ENCODE measurements at regions not wholly inside any gene's neighbourhood (a gene's known extent, or its start where the extent isn't known, plus 50 kb on each side); places are given as distances from the start of the nearest gene placed in this dataset.

- TF ChIP-seq, protein P1, sequence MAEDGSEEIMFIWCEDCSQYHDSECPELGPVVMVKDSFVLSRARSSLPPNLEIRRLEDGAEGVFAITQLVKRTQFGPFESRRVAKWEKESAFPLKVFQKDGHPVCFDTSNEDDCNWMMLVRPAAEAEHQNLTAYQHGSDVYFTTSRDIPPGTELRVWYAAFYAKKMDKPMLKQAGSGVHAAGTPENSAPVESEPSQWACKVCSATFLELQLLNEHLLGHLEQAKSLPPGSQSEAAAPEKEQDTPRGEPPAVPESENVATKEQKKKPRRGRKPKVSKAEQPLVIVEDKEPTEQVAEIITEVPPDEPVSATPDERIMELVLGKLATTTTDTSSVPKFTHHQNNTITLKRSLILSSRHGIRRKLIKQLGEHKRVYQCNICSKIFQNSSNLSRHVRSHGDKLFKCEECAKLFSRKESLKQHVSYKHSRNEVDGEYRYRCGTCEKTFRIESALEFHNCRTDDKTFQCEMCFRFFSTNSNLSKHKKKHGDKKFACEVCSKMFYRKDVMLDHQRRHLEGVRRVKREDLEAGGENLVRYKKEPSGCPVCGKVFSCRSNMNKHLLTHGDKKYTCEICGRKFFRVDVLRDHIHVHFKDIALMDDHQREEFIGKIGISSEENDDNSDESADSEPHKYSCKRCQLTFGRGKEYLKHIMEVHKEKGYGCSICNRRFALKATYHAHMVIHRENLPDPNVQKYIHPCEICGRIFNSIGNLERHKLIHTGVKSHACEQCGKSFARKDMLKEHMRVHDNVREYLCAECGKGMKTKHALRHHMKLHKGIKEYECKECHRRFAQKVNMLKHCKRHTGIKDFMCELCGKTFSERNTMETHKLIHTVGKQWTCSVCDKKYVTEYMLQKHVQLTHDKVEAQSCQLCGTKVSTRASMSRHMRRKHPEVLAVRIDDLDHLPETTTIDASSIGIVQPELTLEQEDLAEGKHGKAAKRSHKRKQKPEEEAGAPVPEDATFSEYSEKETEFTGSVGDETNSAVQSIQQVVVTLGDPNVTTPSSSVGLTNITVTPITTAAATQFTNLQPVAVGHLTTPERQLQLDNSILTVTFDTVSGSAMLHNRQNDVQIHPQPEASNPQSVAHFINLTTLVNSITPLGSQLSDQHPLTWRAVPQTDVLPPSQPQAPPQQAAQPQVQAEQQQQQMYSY (CRISPR knock-in tag; IDR thresholded peaks at IDR 0.05) = no peak
- TF ChIP-seq STAT6 (CRISPR knock-in tag; conservative IDR thresholded peaks at IDR 0.05; ENCODE audit: low read depth) (no peak), EMX1 (CRISPR knock-in tag; IDR thresholded peaks at IDR 0.05) (no peak), SMAD3 (CRISPR knock-in tag; IDR thresholded peaks at IDR 0.05; ENCODE audit: borderline replicate concordance) (no peak), FOXK1 (CRISPR knock-in tag; IDR thresholded peaks at IDR 0.05) (no peak), NFE2L1 (CRISPR knock-in tag; IDR thresholded peaks at IDR 0.05) (no peak), NR3C1 (CRISPR knock-in tag; conservative IDR thresholded peaks at IDR 0.05; ENCODE audit: low read depth) (no peak), ATF6 (CRISPR knock-in tag; IDR thresholded peaks at IDR 0.05) (no peak)
Observed at GRCh38 chr2:36170805-36171204, 184.8 kb upstream of the CRIM1 start (continued).

DNA sequence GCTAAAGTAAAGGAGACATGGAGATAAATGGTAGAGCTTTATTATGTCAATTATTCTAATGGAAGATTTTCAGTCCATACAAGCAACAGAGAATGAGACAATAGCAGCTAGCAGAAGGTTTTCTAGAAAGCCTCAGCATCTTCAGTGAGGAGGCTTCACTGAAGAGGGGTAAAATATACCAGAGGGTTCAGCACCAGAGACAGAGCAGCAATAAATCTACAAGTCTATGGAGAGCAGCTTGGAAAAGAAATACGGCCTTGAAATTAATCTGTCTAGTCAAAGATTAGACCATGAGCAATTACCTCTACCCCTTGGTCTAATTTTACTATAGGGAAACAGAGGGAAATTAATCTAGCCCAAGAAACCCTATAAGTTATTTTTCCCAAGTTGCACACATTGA lies 185.7 kb upstream of the CRIM1 start:
- CTCF ChIA-PET = no interaction called here
- Mint-ChIP-seq H3K27me3 (ENCODE audit: low read depth) (no peaks in the 10 kb centered on the region), H3K27ac (no peak overlapping the region), H3K4me1 (peaks cover 15% of the 10 kb centered on the region), H3K9me3 (no peaks in the 10 kb centered on the region), H3K4me3 (no peak overlapping the region), H3K36me3 (no peaks in the 10 kb centered on the region)
- POLR2A ChIA-PET = no interaction called here
- TF ChIP-seq GRHL2 (CRISPR knock-in tag; IDR thresholded peaks at IDR 0.05; ENCODE audit: insufficient replicate concordance, severe bottlenecking) (no peak), SP1 (CRISPR knock-in tag; conservative IDR thresholded peaks at IDR 0.05) (no peak), E2F4 (CRISPR knock-in tag; IDR thresholded peaks at IDR 0.05; ENCODE audit: borderline replicate concordance, low read depth) (no peak), ZNF219 (CRISPR knock-in tag; IDR thresholded peaks at IDR 0.05; ENCODE audit: borderline replicate concordance) (no peak), SMAD3 (CRISPR knock-in tag; IDR thresholded peaks at IDR 0.05; ENCODE audit: borderline replicate concordance) (no peak), ZNF121 (CRISPR knock-in tag; IDR thresholded peaks at IDR 0.05) (no peak), ZNF423 (CRISPR knock-in tag; IDR thresholded peaks at IDR 0.05) (no peak), NFATC4 (CRISPR knock-in tag; IDR thresholded peaks at IDR 0.05) (no peak), IRF2 (CRISPR knock-in tag; IDR thresholded peaks at IDR 0.05; ENCODE audit: borderline replicate concordance, low read depth) (no peak), GABPB1 (CRISPR knock-in tag; IDR thresholded peaks at IDR 0.05) (no peak), STAT6 (CRISPR knock-in tag; conservative IDR thresholded peaks at IDR 0.05; ENCODE audit: low read depth) (no peak), CBFB (CRISPR knock-in tag; IDR thresholded peaks at IDR 0.05; ENCODE audit: low read depth) (no peak), ZNF396 (CRISPR knock-in tag; IDR thresholded peaks at IDR 0.05; ENCODE audit: borderline replicate concordance) (no peak), ZNF232 (CRISPR knock-in tag; IDR thresholded peaks at IDR 0.05) (no peak)
- TF ChIP-seq, protein P2, sequence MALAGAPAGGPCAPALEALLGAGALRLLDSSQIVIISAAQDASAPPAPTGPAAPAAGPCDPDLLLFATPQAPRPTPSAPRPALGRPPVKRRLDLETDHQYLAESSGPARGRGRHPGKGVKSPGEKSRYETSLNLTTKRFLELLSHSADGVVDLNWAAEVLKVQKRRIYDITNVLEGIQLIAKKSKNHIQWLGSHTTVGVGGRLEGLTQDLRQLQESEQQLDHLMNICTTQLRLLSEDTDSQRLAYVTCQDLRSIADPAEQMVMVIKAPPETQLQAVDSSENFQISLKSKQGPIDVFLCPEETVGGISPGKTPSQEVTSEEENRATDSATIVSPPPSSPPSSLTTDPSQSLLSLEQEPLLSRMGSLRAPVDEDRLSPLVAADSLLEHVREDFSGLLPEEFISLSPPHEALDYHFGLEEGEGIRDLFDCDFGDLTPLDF (CRISPR knock-in tag; IDR thresholded peaks at IDR 0.05) = no peak
- TF ChIP-seq, protein P3, sequence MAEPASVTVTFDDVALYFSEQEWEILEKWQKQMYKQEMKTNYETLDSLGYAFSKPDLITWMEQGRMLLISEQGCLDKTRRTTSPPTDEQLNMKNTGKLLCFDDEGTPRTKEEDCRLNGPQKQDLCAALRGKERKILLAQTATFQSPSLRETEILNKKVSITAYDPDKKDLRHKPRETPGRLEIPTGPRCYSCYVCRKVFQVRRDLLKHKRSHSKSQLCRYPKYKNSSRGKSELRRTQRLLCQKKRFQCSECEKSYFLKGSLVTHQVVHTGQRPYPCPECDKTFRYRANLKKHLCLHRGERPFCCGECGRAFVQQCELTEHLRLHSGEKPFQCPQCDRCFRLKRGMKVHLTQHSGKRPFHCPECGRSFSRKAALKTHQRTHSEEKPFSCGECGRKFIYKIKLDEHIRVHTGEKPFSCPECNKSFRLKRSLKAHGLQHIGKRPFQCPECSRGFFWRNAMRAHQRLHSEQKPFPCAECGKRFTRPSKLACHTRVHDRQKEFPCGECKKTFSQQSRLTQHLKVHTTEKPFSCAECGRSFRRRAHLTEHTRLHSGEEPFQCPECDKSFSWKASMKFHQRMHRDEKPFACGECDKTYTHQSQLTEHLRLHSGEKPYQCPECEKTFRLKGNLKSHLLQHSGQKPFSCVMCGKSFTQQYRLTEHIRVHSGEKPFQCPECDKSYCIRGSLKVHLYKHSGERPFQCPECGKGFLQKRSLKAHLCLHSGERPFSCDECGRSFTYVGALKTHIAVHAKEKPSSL (CRISPR knock-in tag; conservative IDR thresholded peaks at IDR 0.05) = no peak
- no peak for ATAC-seq
- no peak for DNase-seq (ENCODE audit: low spot score)

All from WTC11 (cell line).